ENCODE measurements at regions not wholly inside any gene's neighbourhood (a gene's known extent, or its start where the extent isn't known, plus 50 kb on each side); places are given as distances from the start of the nearest gene placed in this dataset.

DNA sequence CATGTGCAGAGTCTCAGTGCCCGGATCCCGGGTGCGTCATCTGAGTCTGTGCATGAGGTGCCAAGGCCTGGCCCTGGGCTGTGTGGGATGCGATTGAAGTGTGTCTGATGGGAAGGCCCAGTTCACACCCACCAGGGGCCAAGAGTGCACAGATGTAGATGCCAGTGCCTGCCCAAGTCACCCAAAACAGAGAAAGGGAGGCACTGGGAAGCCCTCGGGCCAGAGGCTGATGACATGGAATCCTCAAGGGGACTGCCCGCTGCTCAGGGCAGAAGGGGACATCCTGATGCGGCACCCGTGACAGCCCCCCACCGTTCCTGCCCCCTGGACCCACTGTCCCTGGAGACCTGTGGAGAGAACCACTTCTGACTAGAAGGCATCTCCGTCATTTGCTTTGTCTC is 72.2 kb upstream of the ZNF479 start:
- intact Hi-C loops (cut with micrococcal nuclease; ENCODE audit: unreplicated experiment), result no loop called here
- CTCF ChIA-PET (ENCODE audit: unreplicated experiment), result no interaction called here

DNA sequence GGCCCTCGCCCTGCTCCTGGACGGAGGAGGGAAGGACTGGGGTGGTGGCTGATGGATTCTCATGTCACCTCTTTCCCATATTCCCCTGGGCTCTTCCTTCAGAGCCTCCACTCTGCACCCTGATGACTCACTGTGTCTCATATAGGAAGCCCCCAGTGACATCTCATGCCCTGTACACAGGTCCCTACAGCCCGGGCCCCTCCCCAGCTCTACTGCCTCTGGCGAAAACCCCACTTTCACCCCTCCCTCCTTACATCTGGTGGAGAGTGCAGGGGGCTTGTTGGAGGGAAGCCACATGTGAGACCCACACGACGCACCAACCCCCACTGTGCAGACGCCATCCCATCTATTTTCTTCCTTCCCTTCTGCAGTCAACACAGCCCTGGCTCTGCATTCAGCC is 72.8 kb upstream of the ZNF479 start:
- no peaks in the 10 kb centered on the region for H3K79me2 ChIP-seq (ENCODE audit: insufficient read depth, low read depth, low read length)
- no peaks in the 10 kb centered on the region for H3K4me1 ChIP-seq (ENCODE audit: insufficient read depth, low read length, poor library complexity, severe bottlenecking)
- no peak overlapping the region for H3K27ac ChIP-seq (ENCODE audit: low read depth, low read length, poor library complexity, severe bottlenecking)
- TF ChIP-seq, protein P1, sequence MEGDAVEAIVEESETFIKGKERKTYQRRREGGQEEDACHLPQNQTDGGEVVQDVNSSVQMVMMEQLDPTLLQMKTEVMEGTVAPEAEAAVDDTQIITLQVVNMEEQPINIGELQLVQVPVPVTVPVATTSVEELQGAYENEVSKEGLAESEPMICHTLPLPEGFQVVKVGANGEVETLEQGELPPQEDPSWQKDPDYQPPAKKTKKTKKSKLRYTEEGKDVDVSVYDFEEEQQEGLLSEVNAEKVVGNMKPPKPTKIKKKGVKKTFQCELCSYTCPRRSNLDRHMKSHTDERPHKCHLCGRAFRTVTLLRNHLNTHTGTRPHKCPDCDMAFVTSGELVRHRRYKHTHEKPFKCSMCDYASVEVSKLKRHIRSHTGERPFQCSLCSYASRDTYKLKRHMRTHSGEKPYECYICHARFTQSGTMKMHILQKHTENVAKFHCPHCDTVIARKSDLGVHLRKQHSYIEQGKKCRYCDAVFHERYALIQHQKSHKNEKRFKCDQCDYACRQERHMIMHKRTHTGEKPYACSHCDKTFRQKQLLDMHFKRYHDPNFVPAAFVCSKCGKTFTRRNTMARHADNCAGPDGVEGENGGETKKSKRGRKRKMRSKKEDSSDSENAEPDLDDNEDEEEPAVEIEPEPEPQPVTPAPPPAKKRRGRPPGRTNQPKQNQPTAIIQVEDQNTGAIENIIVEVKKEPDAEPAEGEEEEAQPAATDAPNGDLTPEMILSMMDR (conservative IDR thresholded peaks at IDR 0.05; ENCODE audit: low read length), result no peak
- TF ChIP-seq EZH2phosphoT487 (IDR thresholded peaks at IDR 0.05; ENCODE audit: borderline replicate concordance, low read depth, low read length), result no peak
- H4K20me1 ChIP-seq (ENCODE audit: insufficient read depth, low read length), result no peaks in the 10 kb centered on the region
- H3K9me3 ChIP-seq (ENCODE audit: low read length), result no peaks in the 10 kb centered on the region
- ChIA-PET CTCF (ENCODE audit: unreplicated experiment) (no interaction called here), POLR2A (no interaction called here)
- no peak overlapping the region for H3K4me2 ChIP-seq (ENCODE audit: low read length)
- no TSS peak for BruUV-seq (replicated peaks)
- no peaks in the 10 kb centered on the region for H3K9me2 ChIP-seq (ENCODE audit: insufficient read depth, low read length)
- no peak for DNase-seq (ENCODE audit: low spot score)
- intact Hi-C loops (cut with micrococcal nuclease; ENCODE audit: unreplicated experiment), result no loop called here
- no peak overlapping the region for H3K4me3 ChIP-seq (ENCODE audit: low read depth, low read length, poor library complexity, severe bottlenecking)
- no peak overlapping the region for H2AFZ ChIP-seq (ENCODE audit: low read length)
- H3K36me3 ChIP-seq (ENCODE audit: insufficient read depth, low read length), result no peaks in the 10 kb centered on the region

More for the DNA sequence above, 72.2 kb upstream of the ZNF479 start:
- Histone ChIP-seq H3K36me3 (ENCODE audit: insufficient read depth, low read length) (no peaks in the 10 kb centered on the region), H3K9me2 (ENCODE audit: insufficient read depth, low read length) (no peaks in the 10 kb centered on the region), H3K79me2 (ENCODE audit: insufficient read depth, low read depth, low read length) (no peaks in the 10 kb centered on the region), H3K9me3 (ENCODE audit: low read length) (no peaks in the 10 kb centered on the region), H3K4me3 (ENCODE audit: low read depth, low read length, poor library complexity, severe bottlenecking) (no peak overlapping the region), H3K4me1 (ENCODE audit: insufficient read depth, low read length, poor library complexity, severe bottlenecking) (no peaks in the 10 kb centered on the region), H3K27ac (ENCODE audit: low read depth, low read length, poor library complexity, severe bottlenecking) (no peak overlapping the region), H3K4me2 (ENCODE audit: low read length) (no peak overlapping the region), H4K20me1 (ENCODE audit: insufficient read depth, low read length) (no peaks in the 10 kb centered on the region), H2AFZ (ENCODE audit: low read length) (no peak overlapping the region)
- POLR2A ChIA-PET, result no interaction called here
- BruUV-seq (replicated peaks), result no TSS peak
- DNase-seq (ENCODE audit: low spot score), result no peak
- TF ChIP-seq EZH2phosphoT487 (IDR thresholded peaks at IDR 0.05; ENCODE audit: borderline replicate concordance, low read depth, low read length), result no peak

DNA sequence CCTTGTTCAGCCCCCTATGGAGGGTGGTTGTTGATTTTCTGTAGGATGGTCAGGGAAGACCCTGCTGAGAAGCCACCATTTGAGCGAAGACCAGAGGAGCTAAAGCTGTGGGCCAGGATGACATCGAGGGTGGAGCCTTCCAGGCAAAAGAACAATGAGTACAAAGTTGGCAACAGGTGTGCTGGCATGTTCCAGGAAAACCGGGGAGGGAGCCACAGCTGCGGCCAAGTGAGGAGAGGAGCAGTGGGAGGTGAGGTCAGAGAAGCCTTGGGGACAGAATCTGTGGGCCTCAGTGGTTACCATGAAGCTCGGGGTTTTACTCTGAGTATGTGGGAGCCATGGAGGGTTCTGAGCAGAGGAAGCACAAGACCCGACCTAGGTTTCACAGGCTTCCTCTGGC is 75.6 kb upstream of the ZNF479 start:
- intact Hi-C loops (cut with micrococcal nuclease; ENCODE audit: unreplicated experiment), result no loop called here
- Histone ChIP-seq H3K36me3 (ENCODE audit: insufficient read depth, low read length) (no peaks in the 10 kb centered on the region), H3K27ac (ENCODE audit: low read depth, low read length, poor library complexity, severe bottlenecking) (no peak overlapping the region), H2AFZ (ENCODE audit: low read length) (no peak overlapping the region), H3K4me3 (ENCODE audit: low read depth, low read length, poor library complexity, severe bottlenecking) (no peak overlapping the region), H3K4me1 (ENCODE audit: insufficient read depth, low read length, poor library complexity, severe bottlenecking) (no peaks in the 10 kb centered on the region), H3K9me3 (ENCODE audit: low read length) (no peaks in the 10 kb centered on the region), H3K4me2 (ENCODE audit: low read length) (no peak overlapping the region), H3K79me2 (ENCODE audit: insufficient read depth, low read depth, low read length) (no peaks in the 10 kb centered on the region), H3K9me2 (ENCODE audit: insufficient read depth, low read length) (no peaks in the 10 kb centered on the region), H4K20me1 (ENCODE audit: insufficient read depth, low read length) (no peaks in the 10 kb centered on the region)
- DNase-seq (ENCODE audit: low spot score), result no peak
- BruUV-seq (replicated peaks), result no TSS peak
- ChIA-PET CTCF (ENCODE audit: unreplicated experiment) (no interaction called here), POLR2A (interaction anchor here (0.6 kb wide), 1 partner anchor 25 kb away, joined by 4 read pairs; no protein-coding TSS in a partner anchor)
- TF ChIP-seq EZH2phosphoT487 (IDR thresholded peaks at IDR 0.05; ENCODE audit: borderline replicate concordance, low read depth, low read length), result no peak
- TF ChIP-seq, protein P1 (conservative IDR thresholded peaks at IDR 0.05; ENCODE audit: low read length), result no peak

All from OCI-LY7 (cell line).